Transverse colon (tissue), 4 donors: ENCODE measurements at regions not wholly inside any gene's neighbourhood (a gene's known extent, or its start where the extent isn't known, plus 50 kb on each side); places are given as distances from the start of the nearest gene placed in this dataset.
A peak's percentile ranks its signal among the peaks of the same experiment; 100 is the strongest.

Experiments used
- DNase-seq: peaks from one replicate; pipeline ENCODE4 v3.0.0-alpha.2; 2019
- H3K27ac ChIP-seq, 4 donors: fragments of 200-600 bp; sonication (generic); 2 replicates each; pipeline ENCODE4 v1.5.1; 2016 to 2018; ENCODE audit warnings: inconsistent platforms in 4 of 4
- H3K27me3 ChIP-seq: fragments of 200-600 bp; sonication (generic); 2 replicates; pipeline ENCODE4 v1.5.1; 2017; ENCODE audit warnings: inconsistent platforms
- H3K36me3 ChIP-seq, 4 donors: fragments of 200-600 bp; sonication (generic); 2 replicates each; pipeline ENCODE4 v1.5.1; 2017 to 2019; ENCODE audit warnings: inconsistent platforms in 4 of 4
- H3K4me1 ChIP-seq, 4 donors: fragments of 200-600 bp; sonication (generic); 2 replicates each; pipeline ENCODE4 v1.5.1; 2017 to 2020; ENCODE audit warnings: inconsistent platforms in 4 of 4
- H3K4me3 ChIP-seq, 4 donors: fragments of 200-600 bp; sonication (generic); 1 replicate in 1 of 4; 2 replicates in 3 of 4; pipeline versions ENCODE4 v1.5.1 to v1.6.1; 2017 to 2019; ENCODE audit warnings: inconsistent platforms in 4 of 4
- H3K9me3 ChIP-seq, 2 donors: fragments of 200-600 bp; sonication (generic); 2 replicates each; pipeline ENCODE4 v1.5.1; 2017 to 2019; ENCODE audit warnings: inconsistent platforms in 2 of 2
- CTCF ChIP-seq, 5 experiments: fragments of 200-600 bp in 3 of 5; fragments of 450-650 bp in 2 of 5; sonication (generic) in 3 of 5; IDR thresholded peaks; 1 replicate in 2 of 5; 2 replicates in 3 of 5; pipeline ENCODE4 v1.5.1; 2016 to 2017; ENCODE audit warnings: antibody characterized with exemption in 5 of 5, inconsistent platforms in 3 of 5, mild to moderate bottlenecking in 2 of 5, moderate library complexity in 1 of 5
- EP300 ChIP-seq: sonication (generic); formaldehyde crosslinking; IDR thresholded peaks from one replicate; pipeline ENCODE4 v1.6.1; 2017; ENCODE audit warnings: antibody characterized with exemption, low read depth
- POLR2A ChIP-seq: fragments of 450-650 bp; IDR thresholded peaks from one replicate; pipeline ENCODE4 v1.6.1; 2016; ENCODE audit warnings: antibody characterized with exemption, mild to moderate bottlenecking, moderate library complexity
- POLR2AphosphoS5 ChIP-seq, 3 donors: sonication (generic); formaldehyde crosslinking; IDR thresholded peaks; one replicate each; pipeline ENCODE4 v1.6.1; 2016; ENCODE audit warnings: antibody characterized with exemption in 3 of 3
- WGBS, 2 donors: methylation state at CpG; one replicate each; pipeline ENCODE4 v1.1.5; 2018; ENCODE audit warnings: low coverage in 1 of 2; 5-methylcytosine and 5-hydroxymethylcytosine counted together
- in situ Hi-C, 4 donors: fragments of 200-750 bp; cut with MboI; loops; one replicate each; pipeline versions ENCODE4 v1.15.0 to v1.15.1; 2017; ENCODE audit warnings: low sequenced_read_pairs in 3 of 4, low pct_ligation_motif_present in 1 of 4, low pct_unique_long_range_greater_than_20kb in 1 of 4
- intact Hi-C: fragments of 100-400 bp; cut with DNase I; formaldehyde crosslinking; loops from one replicate; pipeline ENCODE4 v1.15.1; 2023; ENCODE audit warnings: low total_unique reads

DNA sequence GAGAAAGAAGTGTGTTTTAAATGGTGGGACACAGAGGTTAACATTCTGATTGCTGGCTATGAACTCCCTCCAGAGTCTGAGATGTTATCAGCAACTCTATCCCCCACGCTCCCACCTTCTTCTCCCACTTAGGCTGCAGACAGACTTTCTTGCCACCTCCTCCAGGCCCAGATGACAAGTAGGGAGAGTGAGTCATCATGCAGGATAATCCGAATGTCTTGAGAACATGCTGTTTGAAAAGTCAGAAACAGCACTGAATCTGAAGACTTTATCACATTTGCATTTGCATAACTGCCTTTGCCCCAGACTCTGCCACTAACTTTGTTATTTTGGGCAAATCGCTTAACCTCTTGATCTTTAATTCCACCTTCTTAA is 139.8 kb downstream of the ESM1 start:
- no peak overlapping the region for H3K4me3 ChIP-seq
- TF ChIP-seq CTCF (IDR thresholded peaks at IDR 0.05): no peak
- TF ChIP-seq POLR2AphosphoS5 (IDR thresholded peaks at IDR 0.05): no peak
- TF ChIP-seq EP300: no peak
- no peak for TF ChIP-seq POLR2A
- intact Hi-C loops (loop anchor here (1.0 kb wide), 1 partner anchor 328 kb away; the partner anchor contains the start of gene SNX18), in situ Hi-C loops (loop anchor here in 2 of 4 donors (5.0 to 10.0 kb wide), 2 partner anchors 328 to 331 kb away; partner anchors contain the start of gene SNX18 (in 2 of the 2))
- no peak for DNase-seq
- no peaks in the 10 kb centered on the region for H3K9me3 ChIP-seq
- WGBS, 2 donors: 50 to 63% methylated on average over 2 to 3 of the region's 3 CpGs
- H3K27me3 ChIP-seq: no peaks in the 10 kb centered on the region
- no peaks in the 10 kb centered on the region for H3K36me3 ChIP-seq
- H3K27ac ChIP-seq: no peak overlapping the region
- H3K4me1 ChIP-seq: peaks cover 0 to 6% (median 2%) of the 10 kb centered on the region in 4 donors

GRCh38 chr5:54844905-54845566 is 140.4 kb downstream of the ESM1 start:
- Histone ChIP-seq H3K9me3 (no peaks in the 10 kb centered on the region), H3K27ac (no peak overlapping the region), H3K27me3 (no peaks in the 10 kb centered on the region), H3K4me3 (peak overlapping the region in 1 of 4 donors; percentile 4), H3K36me3 (no peaks in the 10 kb centered on the region), H3K4me1 (peaks cover 0 to 6% (median 2%) of the 10 kb centered on the region in 4 donors)
- in situ Hi-C loops: loop anchor here in 3 of 4 donors (5.0 to 10.0 kb wide), 2 partner anchors 328 to 330 kb away; partner anchors contain the start of gene SNX18 (in 3 of the 3)
- intact Hi-C loops: loop anchor here (1.0 kb wide), 1 partner anchor 328 kb away; the partner anchor contains the start of gene SNX18
- WGBS, 2 donors: 24 to 53% methylated on average over 2 to 6 of the region's 6 CpGs
- DNase-seq: no peak
- no peak for TF ChIP-seq POLR2A
- no peak for TF ChIP-seq POLR2AphosphoS5 (IDR thresholded peaks at IDR 0.05)
- TF ChIP-seq EP300: no peak
- peak; percentile 59 to 65 (median 61) for TF ChIP-seq CTCF (IDR thresholded peaks at IDR 0.05)

DNA sequence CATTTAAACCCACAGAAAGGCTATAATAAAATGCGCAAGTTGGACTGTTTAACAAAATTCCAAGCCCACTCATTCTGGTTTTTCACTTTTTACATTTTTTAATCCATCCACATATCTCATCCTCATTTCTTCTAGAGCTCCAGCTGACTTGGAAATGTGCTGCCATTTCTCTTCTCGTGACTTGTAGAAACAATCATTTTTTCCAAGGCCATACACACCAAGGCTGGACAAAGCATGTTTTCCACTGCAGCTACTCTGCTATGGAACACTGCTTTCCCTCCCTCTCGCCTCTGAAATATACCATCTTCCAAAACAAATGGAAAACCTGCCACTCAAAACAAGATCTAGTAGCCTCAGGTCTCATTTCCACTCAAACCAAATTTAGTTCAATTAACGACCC is 141.1 kb downstream of the ESM1 start:
- H3K9me3 ChIP-seq: no peaks in the 10 kb centered on the region
- H3K4me3 ChIP-seq: no peak overlapping the region
- H3K4me1 ChIP-seq: peaks cover 0 to 6% (median 2%) of the 10 kb centered on the region in 4 donors
- H3K27ac ChIP-seq: no peak overlapping the region
- no peak for DNase-seq
- no peaks in the 10 kb centered on the region for H3K27me3 ChIP-seq
- intact Hi-C loops: no loop called here
- no peak for TF ChIP-seq POLR2A
- no peak for TF ChIP-seq EP300
- no peak for TF ChIP-seq CTCF (IDR thresholded peaks at IDR 0.05)
- no peak for TF ChIP-seq POLR2AphosphoS5 (IDR thresholded peaks at IDR 0.05)
- WGBS, 2 donors: 54 to 66% methylated on average over 2 to 4 of the region's 4 CpGs
- in situ Hi-C loops: loop anchor here in 2 of 4 donors (5.0 to 10.0 kb wide), 2 partner anchors 327 to 329 kb away; partner anchors contain the start of gene SNX18 (in 2 of the 2)
- H3K36me3 ChIP-seq: no peaks in the 10 kb centered on the region

DNA sequence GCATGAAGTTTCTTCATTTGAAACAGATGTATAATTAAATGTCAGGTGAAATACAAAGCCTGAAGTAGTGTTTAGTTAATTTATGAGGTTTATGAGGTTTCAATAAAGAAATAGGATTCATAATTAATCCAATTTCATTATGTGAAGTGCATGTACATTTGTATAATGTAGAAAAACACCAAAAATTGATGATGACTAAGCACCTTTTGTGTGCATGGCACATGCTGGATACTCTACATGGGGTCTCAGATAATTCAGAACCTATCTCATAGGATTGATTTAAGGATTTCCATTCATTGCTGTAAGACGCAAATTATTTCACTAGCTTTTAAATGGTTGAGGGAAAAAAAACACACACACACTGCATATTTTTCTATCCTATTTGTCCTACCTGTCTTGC is 143.9 kb downstream of the ESM1 start:
- H3K27ac ChIP-seq: no peak overlapping the region
- DNase-seq: no peak
- TF ChIP-seq POLR2AphosphoS5 (IDR thresholded peaks at IDR 0.05) (no peak), POLR2A (no peak), EP300 (no peak), CTCF (IDR thresholded peaks at IDR 0.05) (no peak)
- H3K27me3 ChIP-seq: no peaks in the 10 kb centered on the region
- H3K36me3 ChIP-seq: no peaks in the 10 kb centered on the region
- H3K9me3 ChIP-seq: no peaks in the 10 kb centered on the region
- in situ Hi-C loops (loop anchor here in 2 of 4 donors (5.0 to 10.0 kb wide), 2 partner anchors 324 to 327 kb away; partner anchors contain the start of gene SNX18 (in 2 of the 2)), intact Hi-C loops (no loop called here)
- H3K4me3 ChIP-seq: no peak overlapping the region
- WGBS, 2 donors: 82 to 100% methylated on average over 1 of the region's 1 CpG
- H3K4me1 ChIP-seq: peaks cover 0 to 6% (median 2%) of the 10 kb centered on the region in 4 donors
